ELF-1 (cell line): ENCODE measurements at regions not wholly inside any gene's neighbourhood (a gene's known extent, or its start where the extent isn't known, plus 50 kb on each side); places are given as distances from the start of the nearest gene placed in this dataset.
A peak's percentile ranks its signal among the peaks of the same experiment; 100 is the strongest.

Experiments used
- DNase-seq: peaks from one replicate; pipeline ENCODE4 v3.0.0-alpha.2; 2016; ENCODE audit warnings: low read depth, low spot score

GRCh38 chr1:187079330-187079729, 250.6 kb downstream of the PLA2G4A start:
- no peak for DNase-seq

GRCh38 chr1:187091666-187092065, 262.9 kb downstream of the PLA2G4A start:
- DNase-seq, result no peak

- no peak for DNase-seq
These were observed 263.4 kb downstream of the PLA2G4A start for GRCh38 chr1:187092104-187092503.

- no peak for DNase-seq
These were observed 267.9 kb downstream of the PLA2G4A start for GRCh38 chr1:187096689-187097088.

- DNase-seq, result no peak
These were observed 281.6 kb downstream of the PLA2G4A start for GRCh38 chr1:187110351-187110750.

GRCh38 chr1:187114792-187115191, 286.0 kb downstream of the PLA2G4A start:
- DNase-seq, result no peak

- DNase-seq, result no peak
These were observed 292.9 kb downstream of the PLA2G4A start for GRCh38 chr1:187121661-187122060.

GRCh38 chr1:187122566-187122965, 293.8 kb downstream of the PLA2G4A start:
- no peak for DNase-seq

GRCh38 chr1:187129132-187129531, 300.4 kb downstream of the PLA2G4A start:
- DNase-seq, result no peak

GRCh38 chr1:187143783-187144182, 315.0 kb downstream of the PLA2G4A start:
- DNase-seq, result no peak

- no peak for DNase-seq
These were observed 317.6 kb downstream of the PLA2G4A start for GRCh38 chr1:187146388-187146787.

- no peak for DNase-seq
These were observed 322.8 kb downstream of the PLA2G4A start for GRCh38 chr1:187151555-187151954.

GRCh38 chr1:187153047-187153446, 324.3 kb downstream of the PLA2G4A start:
- no peak for DNase-seq

- no peak for DNase-seq
These were observed 328.4 kb downstream of the PLA2G4A start for GRCh38 chr1:187157115-187157514.

- DNase-seq, result peak; percentile 62
These were observed 328.8 kb downstream of the PLA2G4A start for GRCh38 chr1:187157552-187157951.

- DNase-seq, result no peak
These were observed 338.8 kb downstream of the PLA2G4A start for GRCh38 chr1:187167555-187167954.

- no peak for DNase-seq
These were observed 339.5 kb downstream of the PLA2G4A start for GRCh38 chr1:187168297-187168696.

- DNase-seq, result no peak
These were observed 356.6 kb downstream of the PLA2G4A start for GRCh38 chr1:187185389-187185788.

GRCh38 chr1:187197685-187198084, 368.9 kb downstream of the PLA2G4A start:
- DNase-seq, result no peak

GRCh38 chr1:187203257-187203656, 374.5 kb downstream of the PLA2G4A start:
- peak; percentile 12 for DNase-seq

- no peak for DNase-seq
These were observed 383.6 kb downstream of the PLA2G4A start for GRCh38 chr1:187212377-187212776.

- DNase-seq, result no peak
These were observed 397.6 kb downstream of the PLA2G4A start for GRCh38 chr1:187226396-187226795.

GRCh38 chr1:187228790-187229189, 400.0 kb downstream of the PLA2G4A start:
- DNase-seq, result no peak

- DNase-seq, result no peak
These were observed 400.7 kb downstream of the PLA2G4A start for GRCh38 chr1:187229496-187229895.

- DNase-seq, result no peak
These were observed 406.0 kb downstream of the PLA2G4A start for GRCh38 chr1:187234706-187235105.
